Natural killer cell (primary cell): ENCODE measurements at regions not wholly inside any gene's neighbourhood (a gene's known extent, or its start where the extent isn't known, plus 50 kb on each side); places are given as distances from the start of the nearest gene placed in this dataset.

ENCODE experiments used
- ATAC-seq, 3 donors: fragments of 150-1000 bp in 2 of 3; fragments of 200-7000 bp in 1 of 3; cut with Tn5 transposase; 1 replicate in 1 of 3; 2 replicates in 2 of 3; pipeline ENCODE4 v1.10.0; 2021; ENCODE audit warnings: mild to moderate bottlenecking in 2 of 3, moderate library complexity in 2 of 3
- DNase-seq, 2 donors: peaks; one replicate each; pipeline versions ENCODE4 v3.0.0 to v3.0.0-alpha.2; 2013 to 2021; ENCODE audit warnings: mixed read lengths in 1 of 2
- H3K27ac ChIP-seq: one replicate; pipeline ENCODE4 v1.5.1; 2013; ENCODE audit warnings: mild to moderate bottlenecking, low read length
- H3K27me3 ChIP-seq: one replicate; pipeline ENCODE4 v1.6.1; 2013; ENCODE audit warnings: low read length; ENCODE audit not compliant: control insufficient read depth, insufficient read depth
- H3K36me3 ChIP-seq: one replicate; pipeline ENCODE4 v1.6.1; 2013; ENCODE audit warnings: low read length; ENCODE audit not compliant: control insufficient read depth, insufficient read depth
- H3K4me1 ChIP-seq: one replicate; pipeline ENCODE4 v1.6.1; 2013; ENCODE audit warnings: low read length; ENCODE audit not compliant: control insufficient read depth, insufficient read depth
- H3K4me3 ChIP-seq: one replicate; pipeline ENCODE4 v1.5.1; 2013; ENCODE audit warnings: low read length
- H3K9me3 ChIP-seq: one replicate; pipeline ENCODE4 v1.6.1; 2013; ENCODE audit warnings: low read length; ENCODE audit not compliant: control insufficient read depth, insufficient read depth
- H3K27ac Mint-ChIP-seq, 2 donors: one replicate each; pipeline ENCODE4 v1.8.0; 2022; ENCODE audit warnings: mild to moderate bottlenecking in 2 of 2, mixed read lengths in 2 of 2, moderate library complexity in 1 of 2
- H3K27me3 Mint-ChIP-seq, 2 donors: one replicate each; pipeline ENCODE4 v1.8.0; 2022; ENCODE audit warnings: low read depth in 2 of 2, mixed read lengths in 2 of 2
- H3K36me3 Mint-ChIP-seq: one replicate; pipeline ENCODE4 v1.8.0; 2022; ENCODE audit warnings: mixed read lengths
- H3K4me1 Mint-ChIP-seq, 2 donors: one replicate each; pipeline ENCODE4 v1.8.0; 2022; ENCODE audit warnings: mixed read lengths in 2 of 2
- H3K4me3 Mint-ChIP-seq: one replicate; pipeline ENCODE4 v1.8.0; 2022; ENCODE audit warnings: mild to moderate bottlenecking, moderate library complexity, mixed read lengths
- H3K9me3 Mint-ChIP-seq, 2 donors: one replicate each; pipeline ENCODE4 v1.8.0; 2022; ENCODE audit warnings: mixed read lengths in 2 of 2
- CTCF ChIP-seq: fragments of 200-600 bp; IDR thresholded peaks from one replicate; pipeline ENCODE4 v1.8.0; 2022; ENCODE audit warnings: antibody characterized with exemption
- WGBS: methylation state at CpG from one replicate; pipeline ENCODE4 v1.1.7; 2013; ENCODE audit warnings: missing lambda C conversion rate; ENCODE audit not compliant: insufficient coverage; 5-methylcytosine and 5-hydroxymethylcytosine counted together
- intact Hi-C: fragments of 100-400 bp; cut with micrococcal nuclease; formaldehyde crosslinking; loops from one replicate; pipeline ENCODE4 v1.14.2; 2022

- TF ChIP-seq CTCF = no peak
- no CpG with 5 or more reads among the region's 1 CpG for WGBS
- no peaks in the 10 kb centered on the region for H3K9me3 ChIP-seq
- intact Hi-C loops = no loop called here
- Mint-ChIP-seq H3K36me3 (no peaks in the 10 kb centered on the region), H3K4me3 (no peak overlapping the region), H3K27me3 (peaks cover 0 to 7% of the 10 kb centered on the region in 2 donors), H3K4me1 (no peaks in the 10 kb centered on the region), H3K27ac (no peak overlapping the region), H3K9me3 (no peaks in the 10 kb centered on the region)
- ATAC-seq (no peak), DNase-seq (no peak)
- H3K27ac ChIP-seq = no peak overlapping the region
- H3K4me1 ChIP-seq = no peaks in the 10 kb centered on the region
- H3K36me3 ChIP-seq = no peaks in the 10 kb centered on the region
- no peak overlapping the region for H3K4me3 ChIP-seq
- H3K27me3 ChIP-seq = peaks cover 2% of the 10 kb centered on the region
These were observed 170.3 kb downstream of the COPRS start for GRCh38 chr17:31688701-31689100.

- no peak for ATAC-seq
These were observed 171.4 kb downstream of the COPRS start for GRCh38 chr17:31687505-31688126.

GRCh38 chr17:31686495-31686894, 172.5 kb downstream of the COPRS start:
- Histone ChIP-seq H3K27me3 (peaks cover 2% of the 10 kb centered on the region), H3K4me1 (no peaks in the 10 kb centered on the region), H3K9me3 (no peaks in the 10 kb centered on the region), H3K27ac (no peak overlapping the region), H3K36me3 (no peaks in the 10 kb centered on the region), H3K4me3 (no peak overlapping the region)
- ATAC-seq (no peak), DNase-seq (no peak)
- WGBS = 77% methylated on average over 5 of the region's 5 CpGs
- Mint-ChIP-seq H3K27ac (no peak overlapping the region), H3K4me3 (no peak overlapping the region), H3K27me3 (peaks cover 7 to 17% of the 10 kb centered on the region in 2 donors), H3K4me1 (no peaks in the 10 kb centered on the region), H3K36me3 (no peaks in the 10 kb centered on the region), H3K9me3 (no peaks in the 10 kb centered on the region)
- intact Hi-C loops = no loop called here
- no peak for TF ChIP-seq CTCF

More at GRCh38 chr17:31687505-31688126, 171.4 kb downstream of the COPRS start:
- Histone ChIP-seq H3K36me3 (no peaks in the 10 kb centered on the region), H3K9me3 (no peaks in the 10 kb centered on the region), H3K27ac (no peak overlapping the region), H3K4me1 (no peaks in the 10 kb centered on the region), H3K27me3 (peaks cover 2% of the 10 kb centered on the region), H3K4me3 (no peak overlapping the region)
- H3K36me3 Mint-ChIP-seq = no peaks in the 10 kb centered on the region
- WGBS = 75% methylated on average over 4 of the region's 6 CpGs
- no peak for TF ChIP-seq CTCF
- H3K27ac Mint-ChIP-seq = no peak overlapping the region
- no peaks in the 10 kb centered on the region for H3K9me3 Mint-ChIP-seq
- no peak for DNase-seq
- no peak overlapping the region for H3K4me3 Mint-ChIP-seq
- H3K27me3 Mint-ChIP-seq = peaks cover 4 to 17% of the 10 kb centered on the region in 2 donors
- no peaks in the 10 kb centered on the region for H3K4me1 Mint-ChIP-seq
- intact Hi-C loops = no loop called here

GRCh38 chr17:31684901-31685300, 174.1 kb downstream of the COPRS start:
- H3K27ac ChIP-seq = no peak overlapping the region
- H3K27ac Mint-ChIP-seq = no peak overlapping the region
- no peak overlapping the region for H3K4me3 Mint-ChIP-seq
- intact Hi-C loops = no loop called here
- no peak for DNase-seq
- peaks cover 0 to 6% of the 10 kb centered on the region in 2 donors for H3K4me1 Mint-ChIP-seq
- no peak for TF ChIP-seq CTCF
- H3K36me3 Mint-ChIP-seq = no peaks in the 10 kb centered on the region
- H3K36me3 ChIP-seq = no peaks in the 10 kb centered on the region
- peaks cover 15 to 25% of the 10 kb centered on the region in 2 donors for H3K27me3 Mint-ChIP-seq
- no peaks in the 10 kb centered on the region for H3K9me3 ChIP-seq
- no peak for ATAC-seq
- H3K9me3 Mint-ChIP-seq = no peaks in the 10 kb centered on the region
- H3K27me3 ChIP-seq = peaks cover 2% of the 10 kb centered on the region
- no peaks in the 10 kb centered on the region for H3K4me1 ChIP-seq
- WGBS = 40% methylated on average over 1 of the region's 1 CpG
- H3K4me3 ChIP-seq = no peak overlapping the region
